ENCODE measurements at regions not wholly inside any gene's neighbourhood (a gene's known extent, or its start where the extent isn't known, plus 50 kb on each side); places are given as distances from the start of the nearest gene placed in this dataset.
"Not testable (repeated sequence)": the region's sequence is repeated elsewhere in the genome, so short reads cannot be mapped to it uniquely, and the experiment has no call there.

- H3K27ac ChIP-seq; H3K9me3 ChIP-seq; H3K4me3 ChIP-seq; H3K27me3 ChIP-seq; in situ Hi-C loops (cut with MboI; ENCODE audit: low pct_ligation_motif_present in 1 of 4, low pct_unique_long_range_greater_than_20kb in 1 of 4, low sequenced_read_pairs in 3 of 4); intact Hi-C loops (cut with DNase I; ENCODE audit: low total_unique reads); H3K36me3 ChIP-seq; H3K4me1 ChIP-seq; DNase-seq: not testable (repeated sequence)
- WGBS, 2 donors (ENCODE audit: low coverage in 1 of 2), result 82% methylated on average over 8 of the region's 8 CpGs; no CpG with 5 or more reads in 1 of the 2 donors
Measured at GRCh38 chrX:124181515-124181914, 150.9 kb upstream of the TEX13D start.

- WGBS, 2 donors (ENCODE audit: low coverage in 1 of 2), result 31% methylated on average over 2 of the region's 2 CpGs; no CpG with 5 or more reads in 1 of the 2 donors
- no peaks in the 10 kb centered on the region for H3K36me3 ChIP-seq
- no peak overlapping the region for H3K27ac ChIP-seq
- H3K27me3 ChIP-seq, result no peaks in the 10 kb centered on the region
- H3K4me3 ChIP-seq, result no peak overlapping the region
- in situ Hi-C loops (cut with MboI; ENCODE audit: low pct_ligation_motif_present in 1 of 4, low pct_unique_long_range_greater_than_20kb in 1 of 4, low sequenced_read_pairs in 3 of 4) (no loop called here), intact Hi-C loops (cut with DNase I; ENCODE audit: low total_unique reads) (no loop called here)
- DNase-seq, result no peak
- H3K4me1 ChIP-seq, result no peaks in the 10 kb centered on the region
- no peak for TF ChIP-seq POLR2A (IDR thresholded peaks at IDR 0.05)
- TF ChIP-seq CTCF (IDR thresholded peaks at IDR 0.05), result no peak
- no peak for TF ChIP-seq EP300 (IDR thresholded peaks at IDR 0.05; ENCODE audit: low read depth)
- no peak for TF ChIP-seq POLR2AphosphoS5 (IDR thresholded peaks at IDR 0.05)
- no peaks in the 10 kb centered on the region for H3K9me3 ChIP-seq
Measured at GRCh38 chrX:124190440-124190839, 142.0 kb upstream of the TEX13D start.

GRCh38 chrX:124194199-124194598 is 138.3 kb upstream of the TEX13D start:
- TF ChIP-seq POLR2A (IDR thresholded peaks at IDR 0.05) (no peak), POLR2AphosphoS5 (IDR thresholded peaks at IDR 0.05) (no peak), CTCF (IDR thresholded peaks at IDR 0.05) (no peak), EP300 (IDR thresholded peaks at IDR 0.05; ENCODE audit: low read depth) (no peak)
- Histone ChIP-seq H3K27ac (peak overlapping the region in 3 of 4 donors; percentile 21 to 64 (median 44)), H3K4me3 (no peak overlapping the region), H3K27me3 (no peaks in the 10 kb centered on the region), H3K9me3 (no peaks in the 10 kb centered on the region), H3K4me1 (no peaks in the 10 kb centered on the region), H3K36me3 (no peaks in the 10 kb centered on the region)
- 44% methylated on average over 5 of the region's 5 CpGs; no CpG with 5 or more reads in 1 of the 2 donors for WGBS, 2 donors (ENCODE audit: low coverage in 1 of 2)
- DNase-seq, result no peak
- in situ Hi-C loops (cut with MboI; ENCODE audit: low pct_ligation_motif_present in 1 of 4, low pct_unique_long_range_greater_than_20kb in 1 of 4, low sequenced_read_pairs in 3 of 4), result no loop called here
- intact Hi-C loops (cut with DNase I; ENCODE audit: low total_unique reads), result no loop called here

GRCh38 chrX:124194901-124195300 is 137.6 kb upstream of the TEX13D start:
- no peaks in the 10 kb centered on the region for H3K27me3 ChIP-seq
- H3K4me3 ChIP-seq, result no peak overlapping the region
- intact Hi-C loops (cut with DNase I; ENCODE audit: low total_unique reads) (no loop called here), in situ Hi-C loops (cut with MboI; ENCODE audit: low pct_ligation_motif_present in 1 of 4, low pct_unique_long_range_greater_than_20kb in 1 of 4, low sequenced_read_pairs in 3 of 4) (no loop called here)
- H3K27ac ChIP-seq, result peak overlapping the region in 3 of 4 donors; percentile 21 to 64 (median 44)
- no peaks in the 10 kb centered on the region for H3K4me1 ChIP-seq
- DNase-seq, result no peak
- TF ChIP-seq POLR2A (IDR thresholded peaks at IDR 0.05) (no peak), CTCF (IDR thresholded peaks at IDR 0.05) (no peak), POLR2AphosphoS5 (IDR thresholded peaks at IDR 0.05) (no peak), EP300 (IDR thresholded peaks at IDR 0.05; ENCODE audit: low read depth) (no peak)
- WGBS, 2 donors (ENCODE audit: low coverage in 1 of 2), result 60 to 66% methylated on average over 4 to 8 of the region's 8 CpGs
- no peaks in the 10 kb centered on the region for H3K9me3 ChIP-seq
- no peaks in the 10 kb centered on the region for H3K36me3 ChIP-seq

- Histone ChIP-seq H3K27me3 (no peaks in the 10 kb centered on the region), H3K4me1 (no peaks in the 10 kb centered on the region), H3K27ac (no peak overlapping the region), H3K9me3 (no peaks in the 10 kb centered on the region), H3K36me3 (no peaks in the 10 kb centered on the region), H3K4me3 (no peak overlapping the region)
- no peak for DNase-seq
- in situ Hi-C loops (cut with MboI; ENCODE audit: low pct_ligation_motif_present in 1 of 4, low pct_unique_long_range_greater_than_20kb in 1 of 4, low sequenced_read_pairs in 3 of 4), result loop anchor here in 1 of 4 donors (25.0 kb wide), 1 partner anchor 184 kb away; no protein-coding TSS in a partner anchor
- no peak for TF ChIP-seq EP300 (IDR thresholded peaks at IDR 0.05; ENCODE audit: low read depth)
- no peak for TF ChIP-seq CTCF (IDR thresholded peaks at IDR 0.05)
- TF ChIP-seq POLR2A (IDR thresholded peaks at IDR 0.05), result no peak
- no peak for TF ChIP-seq POLR2AphosphoS5 (IDR thresholded peaks at IDR 0.05)
- intact Hi-C loops (cut with DNase I; ENCODE audit: low total_unique reads), result no loop called here
- WGBS, 2 donors (ENCODE audit: low coverage in 1 of 2), result 94% methylated on average over 1 of the region's 1 CpG; no CpG with 5 or more reads in 1 of the 2 donors
Measured at GRCh38 chrX:124203311-124203710, 129.1 kb upstream of the TEX13D start.
